NCI-H2107 treated with DMSO at 0.1 percent for 48 hours (cell line): ENCODE measurements at regions not wholly inside any gene's neighbourhood (a gene's known extent, or its start where the extent isn't known, plus 50 kb on each side); places are given as distances from the start of the nearest gene placed in this dataset.

Experiments
- DNase-seq: peaks from one replicate; lab custom pipeline; 2025; ENCODE audit not compliant: unreplicated experiment; lab: John Stamatoyannopoulos, UW

DNA sequence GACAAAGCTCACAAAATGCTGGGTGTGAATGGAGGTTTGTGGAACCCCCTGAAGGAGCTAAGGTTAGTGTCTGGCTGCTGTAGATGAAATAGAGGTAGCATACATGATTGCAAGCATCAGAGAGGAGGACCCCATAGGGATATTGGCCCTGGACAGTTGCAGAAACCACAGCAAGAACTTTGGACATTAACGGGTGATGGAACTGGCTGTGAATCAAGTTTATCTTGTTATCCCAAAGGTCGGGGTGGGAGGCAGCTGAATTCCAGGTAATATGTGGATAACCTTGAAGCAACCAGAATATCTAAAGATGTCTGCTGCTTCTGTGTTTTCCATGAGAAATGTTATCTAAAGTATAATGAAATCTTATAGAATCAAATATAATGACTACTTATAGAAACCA lies 447.7 kb downstream of the ZSWIM6 start:
- no peak for DNase-seq

DNA sequence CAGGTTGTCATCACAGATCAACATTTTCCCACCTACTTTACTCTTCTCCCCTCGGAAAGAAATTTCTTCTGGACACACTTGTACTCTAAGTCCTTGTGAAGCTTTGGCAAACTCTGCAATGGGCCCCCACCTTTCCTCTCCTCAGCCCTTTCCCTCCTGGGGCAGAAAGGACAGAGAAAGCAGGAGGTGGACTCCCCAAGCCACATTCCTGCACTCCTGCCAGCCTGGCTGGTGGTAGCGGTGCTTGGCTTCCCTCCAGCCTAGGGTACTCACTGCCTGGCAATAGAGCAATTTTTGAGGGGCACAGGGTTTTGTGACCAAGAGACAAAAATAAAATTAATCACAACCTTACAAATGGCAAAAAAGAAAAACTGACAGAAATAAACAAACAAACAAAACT lies 451.4 kb downstream of the ZSWIM6 start:
- no peak for DNase-seq

DNA sequence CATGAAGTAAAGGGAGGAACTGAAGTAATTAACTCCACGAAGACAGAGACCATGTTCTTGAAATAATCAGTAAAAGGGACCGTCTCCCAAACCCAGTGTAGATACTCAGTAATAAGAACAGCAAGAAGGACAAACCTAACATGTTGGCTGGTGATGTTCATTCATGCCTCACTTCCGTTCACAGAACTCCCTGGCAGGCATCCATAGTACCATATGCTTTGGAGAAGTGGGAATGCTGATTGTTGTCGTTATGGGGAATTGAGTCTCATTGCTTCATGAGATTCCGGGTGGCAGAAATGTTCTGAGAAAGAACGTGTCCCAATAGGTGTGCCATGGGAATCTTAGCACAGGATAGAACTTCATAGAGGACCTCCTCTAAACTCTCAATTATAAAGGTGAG lies 452.3 kb downstream of the ZSWIM6 start:
- DNase-seq: no peak

DNA sequence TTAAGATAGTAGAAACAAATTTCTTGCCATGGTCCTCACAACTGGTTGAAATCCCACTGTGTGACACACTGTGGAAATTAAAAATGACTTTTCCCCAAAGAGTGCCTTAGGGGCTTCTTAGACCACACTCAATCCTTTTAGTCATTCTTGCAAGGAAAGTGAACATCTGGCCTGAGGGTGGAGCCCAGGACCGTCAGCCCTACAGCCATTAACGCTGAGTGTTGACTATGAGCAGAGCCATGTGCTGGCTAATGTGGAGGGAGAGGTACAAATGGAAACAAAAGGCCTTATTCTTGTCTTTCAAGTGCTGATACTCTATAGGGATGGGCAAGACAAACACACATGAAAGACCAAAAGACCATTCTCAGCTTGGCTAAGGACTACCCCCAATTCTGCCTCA lies 456.5 kb downstream of the ZSWIM6 start:
- no peak for DNase-seq

DNA sequence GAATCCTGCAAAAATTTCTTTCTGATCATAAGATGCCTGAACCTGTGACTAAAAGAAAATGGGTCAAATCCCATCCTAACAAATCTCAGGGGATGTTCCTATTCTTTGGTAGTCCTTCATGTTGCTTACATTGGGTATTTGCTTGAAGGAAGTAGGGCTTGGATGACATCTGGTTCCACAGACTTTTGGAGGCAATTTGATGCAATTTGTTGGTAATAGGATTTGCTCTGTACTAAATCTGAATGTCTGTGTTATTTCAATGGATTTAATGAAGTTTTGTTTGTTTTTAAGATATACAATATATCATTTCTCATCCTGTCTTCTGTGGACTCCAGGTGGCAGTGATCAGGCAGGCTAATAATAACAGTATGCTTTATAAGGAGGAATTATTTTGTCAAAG lies 457.9 kb downstream of the ZSWIM6 start:
- DNase-seq: no peak

DNA sequence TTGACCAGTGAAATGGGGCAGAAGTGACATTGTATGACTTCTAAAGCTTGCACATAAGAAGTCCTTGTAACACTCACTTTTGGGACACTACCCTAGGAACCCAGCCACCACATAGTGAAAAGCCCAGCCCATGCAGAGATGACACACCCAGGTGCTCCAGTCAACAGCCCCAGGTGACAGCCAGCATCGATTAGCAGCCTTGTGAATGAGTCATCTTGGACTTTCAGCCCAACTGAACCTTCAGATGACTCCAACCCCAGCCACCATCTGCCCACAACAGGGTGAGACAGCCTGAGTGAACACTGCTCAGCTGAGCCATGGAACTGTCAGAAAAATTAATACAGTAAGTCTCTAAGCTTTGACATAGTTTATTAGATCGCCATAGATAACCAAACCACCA lies 458.6 kb downstream of the ZSWIM6 start:
- DNase-seq: no peak

DNA sequence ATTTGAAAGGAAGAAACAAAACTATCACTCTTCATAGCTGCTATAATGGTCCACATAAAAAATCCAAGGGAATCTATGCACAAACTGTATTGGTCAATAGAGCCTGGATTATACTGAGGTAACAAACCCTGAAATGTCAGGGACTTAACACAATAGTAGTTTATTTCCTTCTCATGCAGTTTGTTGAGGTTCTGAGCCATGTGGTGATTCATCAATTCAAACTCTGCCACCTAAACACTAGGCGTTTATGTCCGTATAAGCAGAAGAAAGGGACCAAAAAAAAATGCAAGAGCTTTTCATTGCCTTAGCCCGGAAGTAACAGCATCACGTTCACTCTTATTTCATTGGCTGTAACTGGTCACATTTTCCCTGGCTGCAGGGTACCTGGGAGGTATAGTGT lies 464.7 kb downstream of the ZSWIM6 start:
- no peak for DNase-seq

DNA sequence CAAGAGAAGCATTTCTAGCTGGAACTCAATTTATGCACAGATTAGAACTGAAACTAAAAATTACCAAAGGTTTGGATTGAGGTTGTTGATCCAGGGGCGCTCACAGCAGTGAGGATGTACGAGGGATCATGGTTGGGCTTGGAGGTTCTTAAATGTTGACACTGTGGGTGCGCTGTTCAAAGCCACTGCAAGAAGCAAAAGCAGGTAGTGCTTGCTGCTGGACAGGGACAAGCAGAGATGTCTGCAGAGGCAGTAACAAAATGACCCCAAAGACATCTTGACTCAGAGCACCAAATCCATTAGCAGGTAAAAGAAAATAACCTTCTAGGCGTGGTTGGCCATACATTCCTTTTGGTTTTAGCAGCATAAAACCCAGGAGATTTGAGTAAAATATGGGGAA lies 468.4 kb downstream of the ZSWIM6 start:
- DNase-seq: no peak

DNA sequence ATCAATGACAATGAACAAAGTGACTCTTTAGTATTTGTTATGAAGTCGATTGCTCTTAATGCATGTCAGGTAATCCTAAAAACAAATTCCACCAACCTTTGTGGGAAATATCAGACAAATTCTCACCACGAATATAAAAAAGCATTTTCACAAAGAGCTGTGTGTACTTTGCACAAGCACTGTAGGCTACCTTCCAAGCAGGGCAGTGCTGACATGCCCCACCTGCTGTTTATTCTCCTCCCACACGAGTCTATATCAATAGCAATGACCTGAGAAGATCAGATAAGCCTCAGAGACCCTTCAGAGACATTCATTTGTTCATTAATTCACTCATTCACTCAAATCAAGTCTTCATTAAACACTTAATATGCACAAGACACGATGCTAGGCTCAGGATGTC lies 469.1 kb downstream of the ZSWIM6 start:
- DNase-seq: no peak

DNA sequence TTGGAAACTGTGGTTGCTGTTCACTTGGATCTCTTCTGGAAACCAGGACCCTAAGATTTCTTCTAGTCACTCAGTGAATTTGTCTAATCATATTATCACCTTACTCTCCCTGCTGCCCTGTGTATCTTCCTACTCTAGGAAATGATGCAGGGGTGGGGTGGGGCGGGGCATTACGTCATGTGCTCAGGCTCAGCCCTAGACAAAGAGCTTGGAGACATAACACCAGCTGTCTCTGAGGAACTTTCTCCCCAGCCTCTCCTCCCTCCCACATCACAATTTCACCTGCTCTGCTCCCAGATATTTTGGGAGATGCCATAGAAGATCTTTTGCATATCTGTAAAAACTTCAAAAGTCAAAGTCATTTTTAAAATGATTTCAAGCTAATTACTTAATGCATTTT lies 470.4 kb downstream of the ZSWIM6 start:
- DNase-seq: no peak

DNA sequence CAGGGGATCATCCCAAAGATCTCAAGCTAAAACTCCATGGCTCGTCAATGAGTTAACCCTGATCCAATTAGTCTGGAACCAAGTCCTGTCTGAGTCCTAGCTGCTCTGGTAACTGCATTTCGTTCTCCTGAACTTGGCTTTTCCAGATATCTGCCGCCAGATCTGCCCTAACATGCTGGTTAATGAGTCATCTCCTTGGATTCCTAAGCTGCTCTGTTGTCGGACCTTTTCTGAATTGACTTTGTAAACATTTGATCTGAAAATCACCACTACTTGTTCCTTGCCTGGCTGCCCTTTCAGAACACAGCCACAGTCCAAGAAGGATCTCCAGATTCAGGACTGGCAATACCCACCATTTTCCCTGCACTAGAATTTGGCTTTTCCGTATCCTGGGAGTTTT lies 473.0 kb downstream of the ZSWIM6 start:
- DNase-seq: no peak

DNA sequence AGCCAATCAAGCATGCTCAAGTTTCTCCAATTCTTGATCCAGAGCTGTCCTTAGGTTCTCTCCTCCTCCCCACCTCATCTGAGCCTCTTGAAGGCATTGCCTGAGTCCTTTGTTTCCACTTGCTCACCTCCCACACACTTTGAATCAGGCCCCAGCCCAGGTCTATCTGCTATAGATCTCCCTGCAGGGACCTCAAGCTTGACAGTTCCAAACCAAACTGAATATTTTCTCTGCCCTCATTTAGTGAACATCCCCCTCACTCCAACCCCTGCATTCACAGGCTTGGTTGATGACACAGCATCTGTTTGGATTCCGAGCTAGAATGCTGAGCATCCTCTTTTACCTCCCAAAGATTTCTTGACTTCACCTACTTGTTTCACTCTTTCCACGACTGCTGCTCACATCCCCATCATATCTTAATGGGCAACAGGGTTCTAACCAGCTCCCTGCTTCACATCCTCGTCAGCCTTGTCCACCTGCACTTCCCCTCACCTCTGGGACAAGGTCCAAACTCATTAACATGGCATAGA lies 474.5 kb downstream of the ZSWIM6 start:
- no peak for DNase-seq

DNA sequence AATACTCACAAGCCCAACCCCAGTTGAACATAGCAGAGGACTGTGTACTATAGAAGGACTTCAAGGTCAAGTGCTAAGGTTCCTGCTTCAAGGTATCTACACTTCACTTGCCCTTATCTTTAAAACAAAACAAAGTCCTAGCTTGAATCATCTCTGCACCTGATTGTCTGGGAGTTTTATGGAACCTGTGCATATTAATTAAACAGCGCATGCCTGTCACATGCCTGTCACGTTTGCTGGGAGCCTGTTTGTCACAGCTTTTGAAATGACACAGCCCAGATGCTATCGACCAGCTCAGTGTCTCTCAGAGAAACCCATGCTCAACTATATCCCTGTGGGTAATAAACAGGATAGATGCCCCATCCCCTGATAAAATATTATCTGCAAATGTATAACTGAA lies 476.0 kb downstream of the ZSWIM6 start:
- no peak for DNase-seq

DNA sequence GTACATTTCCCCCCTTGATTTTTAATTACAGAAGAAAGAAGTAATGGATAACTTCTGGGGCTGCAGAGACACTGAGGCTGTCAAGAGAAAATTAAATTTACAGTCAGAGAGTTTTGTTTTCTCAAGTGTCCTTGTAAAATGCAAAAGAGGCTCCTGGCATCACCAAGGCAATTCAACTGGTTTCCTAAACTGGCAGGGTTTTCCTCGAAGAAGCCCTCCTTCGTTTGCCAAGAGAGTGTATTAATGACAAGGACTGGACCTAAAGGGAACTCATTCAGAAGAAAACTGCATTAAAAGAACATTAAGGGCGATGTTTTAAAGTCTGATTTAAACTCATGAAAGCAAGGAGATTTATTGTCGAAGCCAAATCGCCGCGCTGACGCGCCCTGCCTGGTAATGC lies 476.9 kb downstream of the ZSWIM6 start:
- no peak for DNase-seq

DNA sequence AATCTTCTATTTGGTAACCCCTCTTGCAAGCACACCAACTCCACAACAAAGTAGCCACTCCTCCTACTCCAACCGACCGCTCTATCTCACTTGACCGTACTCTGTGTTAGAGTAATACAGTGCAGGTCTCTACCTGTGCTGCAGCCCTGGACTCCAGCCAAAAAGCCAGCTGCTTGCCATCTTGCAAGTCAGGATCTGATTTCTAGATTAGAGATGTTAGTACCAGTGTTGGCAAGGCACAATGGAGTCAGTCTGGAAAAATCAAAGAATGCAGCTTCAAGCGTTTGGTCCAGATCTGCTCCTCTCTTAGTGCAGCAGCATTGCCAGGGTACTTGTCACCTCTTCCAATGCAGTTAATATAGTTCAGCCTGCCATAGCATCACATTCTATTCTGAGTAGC lies 477.6 kb downstream of the ZSWIM6 start:
- DNase-seq: peak; percentile 32

DNA sequence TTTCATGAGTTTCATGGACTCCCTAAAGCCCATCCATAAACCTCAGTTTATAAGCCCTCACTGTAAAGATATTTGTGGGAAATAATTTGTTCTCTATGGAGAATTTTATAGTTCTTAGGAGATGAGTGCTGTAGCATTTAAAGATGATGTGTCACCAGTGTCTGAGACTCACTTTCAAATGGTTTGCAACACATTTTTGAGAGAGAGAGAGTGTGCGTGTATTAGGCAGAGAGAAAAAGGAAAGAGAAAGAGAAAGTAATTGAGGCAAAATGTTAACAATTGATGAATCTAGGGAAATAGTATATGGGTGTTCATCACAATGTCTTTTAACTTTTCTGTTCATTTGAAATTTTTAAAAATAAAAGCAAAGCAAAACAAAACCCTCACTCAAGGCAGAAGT lies 479.0 kb downstream of the ZSWIM6 start:
- DNase-seq: no peak

DNA sequence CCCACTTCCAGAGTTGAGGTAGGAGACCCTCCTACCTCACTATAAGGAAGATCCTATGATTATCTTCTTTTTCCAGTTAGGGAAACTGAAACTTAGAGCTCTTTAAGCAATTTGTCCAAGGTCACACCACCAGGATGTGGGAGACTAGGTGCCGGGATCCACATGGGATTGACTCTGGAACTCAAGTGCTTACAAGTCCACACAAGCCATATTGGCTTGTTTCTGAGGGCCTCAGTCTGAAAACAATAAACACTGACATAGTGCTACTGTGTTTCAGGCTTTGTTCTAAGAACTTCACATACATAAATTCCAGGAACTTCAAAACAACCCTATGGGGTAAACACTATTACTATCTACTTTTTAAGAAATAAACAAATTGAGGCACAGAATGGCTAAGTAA lies 481.3 kb downstream of the ZSWIM6 start:
- DNase-seq: no peak

DNA sequence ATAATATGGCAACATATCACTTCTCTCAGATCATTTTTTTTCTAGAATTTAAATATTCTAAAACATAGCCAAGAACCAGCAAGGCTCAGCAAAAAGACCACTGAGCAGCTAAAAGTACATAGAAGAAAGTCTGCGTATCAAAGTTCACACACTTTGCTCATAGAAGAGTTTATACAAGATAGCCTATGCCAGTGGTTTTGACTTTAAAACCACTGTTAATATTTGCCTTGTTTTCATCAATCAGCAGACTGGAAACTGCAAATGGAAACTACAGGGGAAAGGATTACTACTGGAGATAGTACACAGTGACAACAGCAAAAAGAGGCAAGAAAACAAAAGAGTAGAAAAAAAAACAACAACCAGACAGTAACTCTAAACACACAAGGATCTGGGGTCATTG lies 483.3 kb downstream of the ZSWIM6 start:
- DNase-seq: no peak

DNA sequence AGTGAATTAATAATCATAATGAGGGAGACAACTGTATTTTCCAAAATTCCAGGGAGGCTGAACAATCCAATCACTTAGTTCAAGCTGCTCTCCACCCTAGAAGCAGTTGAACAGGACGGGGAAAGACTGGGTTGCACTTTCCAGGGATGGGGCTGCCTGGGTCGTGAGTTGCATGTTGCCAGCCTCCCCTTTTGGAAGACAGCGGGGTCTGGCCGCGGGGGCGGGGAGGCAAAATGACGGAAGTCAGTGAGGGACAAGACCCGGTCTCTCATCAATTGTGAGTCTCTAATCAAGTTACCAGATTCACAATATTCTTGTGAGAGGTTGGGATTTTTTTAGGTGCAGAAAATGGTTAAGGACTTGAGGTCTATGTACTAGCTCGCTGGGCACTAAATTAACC lies 484.1 kb downstream of the ZSWIM6 start:
- DNase-seq: no peak

DNA sequence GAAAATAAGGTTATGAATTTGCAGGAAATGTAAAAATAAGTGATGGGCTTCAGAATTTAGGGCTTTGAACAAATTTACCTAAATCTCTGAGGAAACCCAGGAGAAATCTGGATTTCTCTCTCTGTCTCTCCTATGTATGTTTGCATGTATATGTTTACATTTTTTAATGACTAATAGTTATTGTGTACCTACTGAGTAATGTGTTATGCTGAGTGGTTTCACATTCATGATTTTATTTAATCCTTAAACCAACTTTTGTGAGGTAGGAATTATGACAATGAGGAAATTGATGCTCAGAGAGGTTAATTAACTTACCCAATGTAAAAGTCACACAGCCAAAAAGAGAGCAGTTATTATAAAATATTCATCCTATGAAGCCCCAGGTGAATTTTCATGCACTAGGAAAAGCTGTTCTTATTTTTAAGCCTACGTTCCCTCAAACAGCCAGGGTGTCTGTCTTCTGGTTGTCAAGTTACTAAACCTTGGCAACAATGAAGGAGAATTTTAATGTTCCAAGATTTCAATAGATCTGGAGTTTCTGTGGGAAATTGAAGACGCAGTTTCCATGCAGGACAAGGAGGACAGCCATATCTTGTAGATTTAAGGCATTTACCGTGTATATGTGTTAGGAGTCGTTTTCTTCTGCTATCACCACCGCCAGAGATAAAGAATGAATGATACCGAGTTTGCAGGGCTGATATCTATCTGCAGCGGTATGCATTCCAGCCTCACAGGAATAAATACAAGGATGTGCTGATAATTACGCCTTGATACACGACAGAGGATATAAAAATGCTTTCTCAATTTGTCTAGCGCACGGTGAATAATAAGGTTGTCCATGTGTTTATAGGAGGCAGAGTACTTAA lies 484.8 kb downstream of the ZSWIM6 start:
- no peak for DNase-seq

DNA sequence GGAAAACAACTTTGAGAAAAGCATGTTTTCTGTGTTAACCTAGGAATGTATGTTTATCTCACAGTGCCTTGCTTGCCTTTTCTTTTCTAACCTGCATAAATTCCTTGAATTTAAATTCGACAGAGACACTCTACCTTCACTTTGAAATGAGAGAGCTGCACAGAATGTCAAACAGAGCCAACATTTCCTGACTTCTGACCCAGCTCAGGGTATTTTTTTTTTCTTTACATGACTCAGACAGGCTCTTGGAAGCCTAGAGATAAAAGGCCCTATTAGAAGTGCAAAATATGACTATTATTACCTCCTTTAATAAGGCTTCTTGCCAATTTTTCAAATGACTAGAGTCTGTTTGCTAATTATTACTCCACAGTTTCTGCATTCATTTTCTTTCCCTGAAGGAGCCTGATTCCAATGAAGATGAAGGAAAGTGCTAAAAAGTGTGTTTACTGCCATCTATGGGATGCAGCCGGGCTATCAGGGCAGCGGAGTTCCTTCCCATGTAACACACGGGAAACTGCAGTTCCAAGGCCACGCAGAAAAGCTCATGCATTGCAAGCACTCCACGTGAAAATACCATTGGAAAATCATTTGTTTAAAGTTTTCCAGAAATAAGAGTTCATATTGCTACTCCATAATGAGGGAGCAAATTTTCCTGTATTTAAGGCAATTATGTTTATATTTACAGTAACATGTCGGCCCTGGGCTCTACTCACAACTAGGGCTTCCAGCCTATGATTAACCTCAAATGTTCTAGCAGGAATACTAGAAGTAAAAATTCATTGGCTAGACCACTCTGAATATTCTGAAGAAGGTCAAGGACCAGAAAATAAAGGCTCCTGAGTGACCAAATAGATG lies 485.6 kb downstream of the ZSWIM6 start:
- DNase-seq: no peak

DNA sequence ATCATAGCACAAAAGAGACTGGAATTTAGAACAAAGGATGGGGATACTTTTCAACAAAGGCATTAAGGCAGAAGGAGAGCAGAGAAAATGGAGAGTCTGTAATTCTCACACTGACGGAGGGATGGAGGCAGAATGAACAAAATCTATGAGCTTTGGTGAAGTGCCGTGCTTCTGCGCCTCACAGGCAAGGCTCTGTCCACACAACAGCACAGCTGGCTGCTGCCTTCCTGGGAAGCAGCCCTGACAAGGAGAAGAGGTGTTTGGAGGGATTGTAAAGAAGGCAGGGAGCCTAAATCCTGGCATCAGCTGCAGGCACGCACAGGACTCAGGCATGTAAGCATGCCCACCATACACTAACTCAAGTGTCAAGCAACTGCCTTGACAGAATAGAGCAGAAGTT lies 485.2 kb upstream of the KIF2A start:
- DNase-seq: no peak
